Upper lobe of left lung (tissue), 6 donors: ENCODE measurements at regions not wholly inside any gene's neighbourhood (a gene's known extent, or its start where the extent isn't known, plus 50 kb on each side); places are given as distances from the start of the nearest gene placed in this dataset.
"Not testable (repeated sequence)": the region's sequence is repeated elsewhere in the genome, so short reads cannot be mapped to it uniquely, and the experiment has no call there.

Experiments used
- ATAC-seq, 2 donors: fragments of 200-7000 bp; cut with Tn5 transposase; one replicate each; pipeline ENCODE4 v1.9.1; 2022; ENCODE audit warnings: mild to moderate bottlenecking in 2 of 2, moderate library complexity in 2 of 2; ENCODE audit not compliant: low FRiP score in 2 of 2
- DNase-seq, 2 donors: peaks; one replicate each; pipeline ENCODE4 v3.0.0-alpha.2; 2019 to 2020
- H3K27ac ChIP-seq, 4 donors: fragments of 200-600 bp; sonication (generic); one replicate each; pipeline ENCODE4 v1.5.1; 2016 to 2019
- H3K27me3 ChIP-seq, 4 donors: fragments of 200-600 bp; sonication (generic); one replicate each; pipeline ENCODE4 v1.5.1; 2017 to 2019
- H3K36me3 ChIP-seq, 4 donors: fragments of 200-600 bp; sonication (generic); one replicate each; pipeline ENCODE4 v1.5.1; 2016 to 2019
- H3K4me1 ChIP-seq, 4 donors: fragments of 200-600 bp; sonication (generic); one replicate each; pipeline ENCODE4 v1.5.1; 2018 to 2019
- H3K4me3 ChIP-seq, 4 donors: fragments of 200-600 bp; sonication (generic); one replicate each; pipeline ENCODE4 v1.5.1; 2017 to 2019; ENCODE audit warnings: mild to moderate bottlenecking in 2 of 4, moderate library complexity in 1 of 4
- H3K9me3 ChIP-seq, 4 donors: fragments of 200-600 bp; sonication (generic); one replicate each; pipeline ENCODE4 v1.5.1; 2018 to 2019
- CTCF ChIP-seq, 6 experiments: fragments of 450-650 bp in 4 of 6; fragments of 200-600 bp in 2 of 6; sonication (generic) in 2 of 6; IDR thresholded peaks; one replicate each; pipeline ENCODE4 v1.5.1; 2016 to 2019; ENCODE audit warnings: antibody characterized with exemption in 6 of 6
- EP300 ChIP-seq, 4 donors: sonication (generic); formaldehyde crosslinking; IDR thresholded peaks; one replicate each; pipeline ENCODE4 v1.5.1; 2017; ENCODE audit warnings: antibody characterized with exemption in 4 of 4, control low read depth in 2 of 4
- POLR2A ChIP-seq, 4 donors: fragments of 450-650 bp; IDR thresholded peaks; one replicate each; pipeline ENCODE4 v1.5.1; 2016 to 2017; ENCODE audit warnings: antibody characterized with exemption in 4 of 4, mild to moderate bottlenecking in 2 of 4
- POLR2AphosphoS5 ChIP-seq, 2 donors: sonication (generic); formaldehyde crosslinking; IDR thresholded peaks; one replicate each; pipeline ENCODE4 v1.5.1; 2017; ENCODE audit warnings: antibody characterized with exemption in 2 of 2
- WGBS, 2 donors: methylation state at CpG; one replicate each; pipeline ENCODE4 v1.1.5; 2017 to 2018; 5-methylcytosine and 5-hydroxymethylcytosine counted together
- donor health status: DM: no; HTN: no; CAD: no; lungs with moderate emphysema.
- donor health status: DM: no; HTN: yes; CAD: no; lungs with severe emphysema.

GRCh38 chr2:8606649-8607550, 75.0 kb upstream of the ID2 start:
- no peak overlapping the region for H3K27ac ChIP-seq
- TF ChIP-seq EP300 (IDR thresholded peaks at IDR 0.05) (no peak), POLR2A (IDR thresholded peaks at IDR 0.05) (no peak), CTCF (IDR thresholded peaks at IDR 0.05) (no peak), POLR2AphosphoS5 (IDR thresholded peaks at IDR 0.05) (no peak)
- H3K4me3 ChIP-seq: no peak overlapping the region
- peaks cover 0 to 5% (median 0%) of the 10 kb centered on the region in 4 donors for H3K4me1 ChIP-seq
- no peaks in the 10 kb centered on the region for H3K36me3 ChIP-seq
- WGBS, 2 donors: 89 to 96% methylated on average over 15 to 20 of the region's 20 CpGs
- no peaks in the 10 kb centered on the region for H3K27me3 ChIP-seq
- H3K9me3 ChIP-seq: no peaks in the 10 kb centered on the region
- no peak for ATAC-seq
- DNase-seq: peak in 1 of 2 donors; percentile 14

GRCh38 chr2:8607606-8608005, 74.2 kb upstream of the ID2 start:
- 56 to 72% methylated on average over 5 of the region's 5 CpGs for WGBS, 2 donors
- H3K27me3 ChIP-seq: no peaks in the 10 kb centered on the region
- ATAC-seq: no peak

GRCh38 chr2:8608411-8608954, 73.4 kb upstream of the ID2 start:
- no peak overlapping the region for H3K4me3 ChIP-seq
- H3K36me3 ChIP-seq: no peaks in the 10 kb centered on the region
- no peaks in the 10 kb centered on the region for H3K9me3 ChIP-seq
- H3K4me1 ChIP-seq: no peaks in the 10 kb centered on the region
- ATAC-seq (no peak), DNase-seq (no peak)
- no peak overlapping the region for H3K27ac ChIP-seq
- TF ChIP-seq POLR2AphosphoS5 (IDR thresholded peaks at IDR 0.05): no peak
- 82 to 85% methylated on average over 6 of the region's 6 CpGs for WGBS, 2 donors
- H3K27me3 ChIP-seq: no peaks in the 10 kb centered on the region

More at GRCh38 chr2:8607606-8608005, 74.2 kb upstream of the ID2 start:
- DNase-seq: no peak
- Histone ChIP-seq H3K36me3 (no peaks in the 10 kb centered on the region), H3K27ac (no peak overlapping the region), H3K4me1 (peaks cover 0 to 2% (median 0%) of the 10 kb centered on the region in 4 donors), H3K4me3 (no peak overlapping the region), H3K9me3 (no peaks in the 10 kb centered on the region)
- TF ChIP-seq POLR2A (IDR thresholded peaks at IDR 0.05): no peak
- no peak for TF ChIP-seq EP300 (IDR thresholded peaks at IDR 0.05)
- TF ChIP-seq CTCF (IDR thresholded peaks at IDR 0.05): no peak
- TF ChIP-seq POLR2AphosphoS5 (IDR thresholded peaks at IDR 0.05): no peak

GRCh38 chr2:8609357-8609811, 72.5 kb upstream of the ID2 start:
- whole genome bisulfite sequencing, 2 donors: 75 to 84% methylated on average over 5 of the region's 5 CpGs
- Histone ChIP-seq H3K4me1 (no peaks in the 10 kb centered on the region), H3K36me3 (no peaks in the 10 kb centered on the region), H3K4me3 (no peak overlapping the region), H3K9me3 (no peaks in the 10 kb centered on the region), H3K27me3 (no peaks in the 10 kb centered on the region), H3K27ac (no peak overlapping the region)
- ATAC-seq: no peak
- DNase-seq: peak in 1 of 2 donors; percentile 15
- TF ChIP-seq POLR2AphosphoS5 (IDR thresholded peaks at IDR 0.05): no peak
- no peak for TF ChIP-seq EP300 (IDR thresholded peaks at IDR 0.05)
- TF ChIP-seq POLR2A (IDR thresholded peaks at IDR 0.05): no peak
- TF ChIP-seq CTCF (IDR thresholded peaks at IDR 0.05): no peak

GRCh38 chr2:8610775-8611174, 71.1 kb upstream of the ID2 start:
- WGBS, 2 donors: 64 to 81% methylated on average over 3 of the region's 3 CpGs
- not testable (repeated sequence) for H3K9me3 ChIP-seq, H3K4me3 ChIP-seq, H3K4me1 ChIP-seq, ATAC-seq, DNase-seq, H3K27me3 ChIP-seq, H3K27ac ChIP-seq, H3K36me3 ChIP-seq
